ENCODE measurements at regions not wholly inside any gene's neighbourhood (a gene's known extent, or its start where the extent isn't known, plus 50 kb on each side); places are given as distances from the start of the nearest gene placed in this dataset.

- Histone ChIP-seq H3K36me3 (no peaks in the 10 kb centered on the region), H3K27me3 (no peaks in the 10 kb centered on the region), H3K9me3 (no peaks in the 10 kb centered on the region), H3K27ac (no peak overlapping the region), H3K4me3 (no peak overlapping the region), H3K4me1 (no peaks in the 10 kb centered on the region)
- intact Hi-C loops (cut with DNase I) = no loop called here
- DNase-seq (no peak), ATAC-seq (no peak), FAIRE-seq (no peak)
- 75 to 83% methylated on average over 3 of the region's 3 CpGs for WGBS, 2 donors
- no peak for TF ChIP-seq CTCF (IDR thresholded peaks at IDR 0.05)
Measured at GRCh38 chr3:2041931-2042330, 56.7 kb upstream of the CNTN4 start.
